Posterior vena cava (tissue), 2 donors: ENCODE measurements at regions not wholly inside any gene's neighbourhood (a gene's known extent, or its start where the extent isn't known, plus 50 kb on each side); places are given as distances from the start of the nearest gene placed in this dataset.

Experiments
- microRNA-seq, 2 donors: library from miRNA; unstranded; fragments of <30 nt; microRNA quantifications; one replicate each; pipeline ENCODE4 v1.2.0, GENCODE V29; 2020 to 2021; ENCODE audit warnings: borderline microRNAs expressed in 2 of 2
- donor health status: DM: yes; HTN: yes; CAD: no.
- donor health status: DM: yes; HTN: yes; CAD: no.

Small RNA genes lying in the stretch of these regions (microRNA-seq; reads per million reads assigned to microRNA genes)
- gene MIR3680-2: 0 reads per million in 2 donors
